Body of pancreas (tissue), 4 donors: ENCODE measurements at regions not wholly inside any gene's neighbourhood (a gene's known extent, or its start where the extent isn't known, plus 50 kb on each side); places are given as distances from the start of the nearest gene placed in this dataset.

Experiments
- ATAC-seq: fragments of 150-250 bp; one replicate; pipeline ENCODE4 v1.9.1; 2016
- DNase-seq, 4 donors: peaks; one replicate each; pipeline ENCODE4 v3.0.0-alpha.2; 2019
- H3K27ac ChIP-seq, 4 donors: fragments of 200-600 bp; sonication (generic); 1 replicate in 3 of 4; 2 replicates in 1 of 4; pipeline versions ENCODE4 v1.5.1 to v1.6.1; 2016 to 2019; ENCODE audit warnings: mild to moderate bottlenecking in 1 of 4, mixed read lengths in 1 of 4, moderate library complexity in 1 of 4
- H3K27me3 ChIP-seq, 2 donors: fragments of 200-600 bp; sonication (generic); one replicate each; pipeline ENCODE4 v1.6.0; 2016; ENCODE audit warnings: mild to moderate bottlenecking in 1 of 2
- H3K36me3 ChIP-seq, 2 donors: fragments of 200-600 bp; sonication (generic); replicated peaks in 1 of 2; 2 replicates each; pipeline ENCODE4 v1.5.1; 2016; ENCODE audit warnings: low read depth in 2 of 2; ENCODE audit not compliant: insufficient read depth in 1 of 2
- H3K4me1 ChIP-seq: fragments of 200-600 bp; sonication (generic); one replicate; pipeline ENCODE4 v1.6.0; 2016
- H3K4me3 ChIP-seq, 2 donors: fragments of 200-600 bp; sonication (generic); 1 replicate in 1 of 2; 2 replicates in 1 of 2; pipeline ENCODE4 v1.5.1; 2016 to 2019
- H3K9me3 ChIP-seq, 3 donors: fragments of 200-600 bp; sonication (generic); 1 replicate in 2 of 3; 2 replicates in 1 of 3; pipeline ENCODE4 v1.5.1; 2016
- POLR2A ChIP-seq, 3 donors: fragments of 450-650 bp; IDR thresholded peaks; one replicate each; pipeline ENCODE4 v1.6.1; 2016; ENCODE audit warnings: antibody characterized with exemption in 3 of 3, mild to moderate bottlenecking in 2 of 3
- WGBS, 2 donors: methylation state at CpG; one replicate each; pipeline ENCODE4 v1.1.5; 2017; 5-methylcytosine and 5-hydroxymethylcytosine counted together
- intact Hi-C: fragments of 100-400 bp; cut with DNase I; formaldehyde crosslinking; loops from one replicate; pipeline ENCODE4 v1.15.1; 2023
- TF ChIP-seq, protein P1 (sequence below), 7 experiments: fragments of 450-650 bp in 4 of 7; fragments of 200-600 bp in 3 of 7; sonication (generic) in 3 of 7; IDR thresholded peaks; one replicate each; pipeline ENCODE4 v1.5.1; 2016 to 2019; ENCODE audit warnings: antibody characterized with exemption in 7 of 7

DNA sequence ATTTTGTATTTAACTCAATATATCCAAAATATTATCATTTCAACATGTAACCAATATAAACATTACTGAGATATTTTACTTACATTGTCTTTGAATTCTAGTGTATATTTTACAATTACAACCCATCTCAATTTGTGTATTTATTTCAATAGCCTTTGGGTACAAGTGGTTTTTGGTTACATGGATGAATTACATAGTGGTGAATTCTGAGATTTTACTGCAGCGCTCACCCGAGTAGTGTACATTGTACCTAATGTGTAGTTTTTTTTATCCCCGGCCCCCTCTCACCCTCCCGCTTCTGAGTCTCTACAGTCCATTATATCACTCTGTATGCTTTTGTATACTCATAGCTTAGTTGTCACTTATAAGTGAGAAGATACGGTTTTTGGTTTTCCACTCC is 117.0 kb upstream of the GALNT2 start:
- DNase-seq, result no peak
- intact Hi-C loops, result no loop called here
- H3K9me3 ChIP-seq, result no peaks in the 10 kb centered on the region
- no peak for ATAC-seq
- H3K27me3 ChIP-seq, result no peaks in the 10 kb centered on the region
- no peak for TF ChIP-seq POLR2A (IDR thresholded peaks at IDR 0.05)
- TF ChIP-seq, protein P1, sequence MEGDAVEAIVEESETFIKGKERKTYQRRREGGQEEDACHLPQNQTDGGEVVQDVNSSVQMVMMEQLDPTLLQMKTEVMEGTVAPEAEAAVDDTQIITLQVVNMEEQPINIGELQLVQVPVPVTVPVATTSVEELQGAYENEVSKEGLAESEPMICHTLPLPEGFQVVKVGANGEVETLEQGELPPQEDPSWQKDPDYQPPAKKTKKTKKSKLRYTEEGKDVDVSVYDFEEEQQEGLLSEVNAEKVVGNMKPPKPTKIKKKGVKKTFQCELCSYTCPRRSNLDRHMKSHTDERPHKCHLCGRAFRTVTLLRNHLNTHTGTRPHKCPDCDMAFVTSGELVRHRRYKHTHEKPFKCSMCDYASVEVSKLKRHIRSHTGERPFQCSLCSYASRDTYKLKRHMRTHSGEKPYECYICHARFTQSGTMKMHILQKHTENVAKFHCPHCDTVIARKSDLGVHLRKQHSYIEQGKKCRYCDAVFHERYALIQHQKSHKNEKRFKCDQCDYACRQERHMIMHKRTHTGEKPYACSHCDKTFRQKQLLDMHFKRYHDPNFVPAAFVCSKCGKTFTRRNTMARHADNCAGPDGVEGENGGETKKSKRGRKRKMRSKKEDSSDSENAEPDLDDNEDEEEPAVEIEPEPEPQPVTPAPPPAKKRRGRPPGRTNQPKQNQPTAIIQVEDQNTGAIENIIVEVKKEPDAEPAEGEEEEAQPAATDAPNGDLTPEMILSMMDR (IDR thresholded peaks at IDR 0.05), result no peak
- H3K4me1 ChIP-seq, result no peaks in the 10 kb centered on the region
- no peaks in the 10 kb centered on the region for H3K36me3 ChIP-seq
- no peak overlapping the region for H3K4me3 ChIP-seq
- WGBS, 2 donors, result 95 to 97% methylated on average over 5 of the region's 5 CpGs
- H3K27ac ChIP-seq, result no peak overlapping the region

DNA sequence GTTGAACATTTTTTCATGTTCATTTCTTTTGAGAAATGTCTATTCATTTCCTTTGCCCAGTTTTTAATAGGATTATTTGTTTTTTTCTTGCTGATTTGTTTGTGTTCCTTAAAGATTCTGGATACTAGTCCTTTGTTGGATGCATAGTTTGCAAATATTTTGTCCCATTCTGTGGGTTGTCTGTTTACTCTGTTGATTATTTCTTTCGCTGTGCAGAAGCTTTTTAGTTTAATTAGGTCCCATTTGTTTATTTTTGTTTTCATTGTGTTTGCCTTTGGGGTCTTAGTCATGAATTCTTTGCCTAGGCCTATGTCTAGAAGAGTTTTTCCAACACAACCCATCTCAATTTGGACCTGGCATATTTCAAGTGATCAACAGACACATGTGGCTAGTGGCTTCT is 116.1 kb upstream of the GALNT2 start:
- H3K4me3 ChIP-seq, result no peak overlapping the region
- no peaks in the 10 kb centered on the region for H3K36me3 ChIP-seq
- intact Hi-C loops, result no loop called here
- WGBS, 2 donors, result 54 to 75% methylated on average over 1 of the region's 1 CpG
- H3K27ac ChIP-seq, result no peak overlapping the region
- TF ChIP-seq, protein P1 (IDR thresholded peaks at IDR 0.05), result no peak
- no peak for TF ChIP-seq POLR2A (IDR thresholded peaks at IDR 0.05)
- H3K4me1 ChIP-seq, result no peaks in the 10 kb centered on the region
- no peak for ATAC-seq
- no peaks in the 10 kb centered on the region for H3K9me3 ChIP-seq
- no peak for DNase-seq
- no peaks in the 10 kb centered on the region for H3K27me3 ChIP-seq

DNA sequence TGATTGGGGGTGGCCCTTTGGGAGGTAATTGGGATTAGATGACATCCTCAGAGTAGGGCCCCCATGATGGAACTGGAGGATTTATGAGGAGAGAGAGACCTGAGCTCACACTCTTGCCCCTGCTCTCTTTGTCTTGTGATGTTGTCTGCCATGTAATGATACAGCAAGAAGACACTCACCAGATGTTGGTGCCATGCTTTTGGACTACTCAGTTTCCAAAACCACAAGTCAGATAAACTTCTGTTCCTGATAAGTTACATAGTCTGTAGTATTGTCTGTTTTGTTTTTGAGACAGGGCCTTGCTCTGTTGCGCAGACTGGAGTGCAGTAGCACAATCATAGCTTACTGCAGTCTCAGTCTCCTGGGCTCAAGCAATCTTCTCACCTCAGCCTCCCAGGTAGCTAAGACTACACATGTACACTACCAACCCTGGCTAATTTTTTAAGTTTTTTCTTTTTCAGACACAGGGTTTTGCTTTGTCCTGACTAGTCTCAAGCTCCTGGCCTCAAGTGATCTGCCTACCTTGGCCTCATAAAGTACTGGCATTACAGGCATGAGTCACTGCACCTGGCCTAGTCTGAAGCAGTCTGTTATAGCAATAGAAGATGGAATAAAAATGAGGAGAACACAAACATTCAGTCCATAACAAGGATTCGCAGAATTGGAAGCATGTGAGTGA is 115.0 kb upstream of the GALNT2 start:
- intact Hi-C loops, result no loop called here
- DNase-seq (peak in 1 of 4 donors; percentile 42), ATAC-seq (no peak)
- TF ChIP-seq POLR2A (IDR thresholded peaks at IDR 0.05), result no peak
- TF ChIP-seq, protein P1 (IDR thresholded peaks at IDR 0.05), result no peak
- no peaks in the 10 kb centered on the region for H3K4me1 ChIP-seq
- no peaks in the 10 kb centered on the region for H3K9me3 ChIP-seq
- no peak overlapping the region for H3K4me3 ChIP-seq
- no peaks in the 10 kb centered on the region for H3K27me3 ChIP-seq
- no peak overlapping the region for H3K27ac ChIP-seq
- 88 to 100% methylated on average over 2 of the region's 2 CpGs for WGBS, 2 donors
- H3K36me3 ChIP-seq, result no peaks in the 10 kb centered on the region

DNA sequence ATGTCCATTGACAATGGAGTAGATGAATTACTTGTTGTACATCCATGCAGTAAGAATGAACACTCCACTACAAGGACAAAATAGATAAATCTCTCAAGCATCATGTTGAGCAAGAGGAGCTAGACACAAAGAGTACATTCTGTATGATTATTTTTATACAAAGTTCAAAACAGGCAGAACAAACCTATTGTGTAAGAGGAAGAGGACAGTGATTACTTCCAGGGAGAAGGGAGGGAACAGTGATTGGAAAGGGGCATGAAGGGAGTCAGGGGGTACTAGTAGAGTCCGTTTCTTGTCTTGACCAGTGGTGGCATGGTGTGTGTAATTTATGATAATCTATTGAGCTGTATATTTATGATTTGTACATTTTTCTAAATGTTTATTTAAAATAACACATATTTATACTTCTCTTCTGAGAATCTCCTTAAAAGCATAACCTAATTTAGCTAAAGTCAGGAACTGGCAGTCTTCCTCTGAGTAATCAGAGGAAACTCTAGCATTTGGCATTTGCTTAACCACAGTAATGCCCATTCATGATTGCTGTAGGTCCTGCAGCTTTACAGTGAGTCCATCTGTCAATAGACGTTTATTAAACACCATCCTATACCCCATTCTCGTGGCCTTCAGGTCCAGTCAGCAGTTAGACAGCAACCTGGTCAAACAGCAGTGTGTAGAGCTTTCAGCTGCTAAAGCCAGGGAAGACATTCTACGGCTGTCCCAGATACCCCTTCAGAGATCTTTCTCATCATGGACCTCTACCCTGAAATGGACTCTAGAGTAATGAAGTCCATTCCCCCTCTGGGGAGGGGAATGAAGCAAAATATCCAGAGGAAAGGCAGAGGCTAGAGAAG is 114.1 kb upstream of the GALNT2 start:
- no peak for ATAC-seq
- H3K27ac ChIP-seq, result no peak overlapping the region

More for the DNA sequence above, 114.1 kb upstream of the GALNT2 start:
- no peak for TF ChIP-seq POLR2A (IDR thresholded peaks at IDR 0.05)
- TF ChIP-seq, protein P1 (IDR thresholded peaks at IDR 0.05), result no peak
- Histone ChIP-seq H3K4me3 (no peak overlapping the region), H3K36me3 (no peaks in the 10 kb centered on the region), H3K9me3 (no peaks in the 10 kb centered on the region), H3K4me1 (no peaks in the 10 kb centered on the region), H3K27me3 (no peaks in the 10 kb centered on the region)
- no peak for DNase-seq
- intact Hi-C loops, result no loop called here
- WGBS, 2 donors, result 75 to 86% methylated on average over 4 of the region's 4 CpGs
